IMR-90 (cell line): ENCODE measurements at regions not wholly inside any gene's neighbourhood (a gene's known extent, or its start where the extent isn't known, plus 50 kb on each side); places are given as distances from the start of the nearest gene placed in this dataset.

Experiments used
- ATAC-seq: fragments of 200-7000 bp; cut with Tn5 transposase; 2 replicates; pipeline ENCODE4 v1.9.1; 2020; ENCODE audit warnings: low read depth, mild to moderate bottlenecking, moderate library complexity
- BruUV-seq: library from RNA; stranded (reverse); fragments of 400-500 nt; replicated peaks from 2 replicates; lab custom pipeline; 2021; lab: Mats Ljungman, UMichigan
- CTCF ChIA-PET: fragments of 300-600 bp; formaldehyde crosslinking; extraction: SDS; loops from one replicate; lab custom pipeline; 2021; ENCODE audit warnings: antibody characterized with exemption; lab: Yijun Ruan, JAX
- POLR2A ChIA-PET: fragments of 300-600 bp; sonication (Branson Sonifier 250); formaldehyde crosslinking; loops from one replicate; lab custom pipeline; 2022; ENCODE audit warnings: antibody characterized with exemption; ENCODE audit not compliant: unreplicated experiment; lab: Charles Lee
- DNase-seq: peaks from one replicate; pipeline ENCODE4 v3.0.0; 2013
- H2AFZ ChIP-seq: replicated peaks from 2 replicates; pipeline ENCODE3; 2013; ENCODE audit warnings: low read length, mild to moderate bottlenecking; ENCODE audit not compliant: poor library complexity
- H2AK5ac ChIP-seq: 2 replicates; pipeline ENCODE4 v1.6.1; 2013; ENCODE audit warnings: low read depth, low read length, inconsistent platforms
- H2AK9ac ChIP-seq: replicated peaks from 2 replicates; pipeline ENCODE3; 2013; ENCODE audit warnings: mild to moderate bottlenecking, low read depth, low read length, moderate library complexity; ENCODE audit not compliant: poor library complexity
- H2BK120ac ChIP-seq: 2 replicates; pipeline ENCODE4 v1.6.1; 2013; ENCODE audit warnings: low read depth, low read length, inconsistent platforms
- H2BK15ac ChIP-seq: 3 replicates; pipeline ENCODE4 v1.6.1; 2013; ENCODE audit warnings: low read depth, low read length, inconsistent platforms
- H2BK20ac ChIP-seq: 2 replicates; pipeline ENCODE4 v1.6.1; 2013; ENCODE audit warnings: low read depth, mild to moderate bottlenecking, inconsistent platforms, low read length, moderate library complexity
- H2BK5ac ChIP-seq: 2 replicates; pipeline ENCODE4 v1.6.1; 2013; ENCODE audit warnings: mild to moderate bottlenecking, low read depth, low read length, inconsistent platforms; ENCODE audit not compliant: poor library complexity, severe bottlenecking
- H3K14ac ChIP-seq: replicated peaks from 2 replicates; pipeline ENCODE4 v1.6.1; 2013; ENCODE audit warnings: low read depth, low read length, inconsistent platforms
- H3K18ac ChIP-seq: 2 replicates; pipeline ENCODE4 v1.6.1; 2013; ENCODE audit warnings: low read depth, low read length, control low read depth
- H3K23ac ChIP-seq: 2 replicates; pipeline ENCODE4 v1.6.1; 2013; ENCODE audit warnings: low read depth, low read length, inconsistent platforms
- H3K27ac ChIP-seq: 2 replicates; pipeline ENCODE4 v1.5.1; 2013; ENCODE audit warnings: mild to moderate bottlenecking, control low read depth, low read length; ENCODE audit not compliant: insufficient read depth
- H3K27me3 ChIP-seq: 2 replicates; pipeline ENCODE4 v1.6.1; 2013; ENCODE audit warnings: low read length; ENCODE audit not compliant: control insufficient read depth, insufficient read depth
- H3K36me3 ChIP-seq: 2 replicates; pipeline ENCODE4 v1.6.1; 2013; ENCODE audit warnings: low read length, mixed read lengths; ENCODE audit not compliant: control insufficient read depth, insufficient read depth
- H3K4ac ChIP-seq: 2 replicates; pipeline ENCODE4 v1.6.1; 2013; ENCODE audit warnings: low read depth, low read length, inconsistent platforms
- H3K4me1 ChIP-seq: 2 replicates; pipeline ENCODE4 v1.6.1; 2013; ENCODE audit warnings: low read length, mixed read lengths; ENCODE audit not compliant: control insufficient read depth, insufficient read depth
- H3K4me2 ChIP-seq: 2 replicates; pipeline ENCODE4 v1.6.1; 2013; ENCODE audit warnings: low read depth, mild to moderate bottlenecking, control low read depth, low read length, moderate library complexity
- H3K4me3 ChIP-seq: 2 replicates; pipeline ENCODE4 v1.5.1; 2013; ENCODE audit warnings: low read depth, mild to moderate bottlenecking, control low read depth, low read length, moderate library complexity; ENCODE audit not compliant: insufficient read depth
- H3K56ac ChIP-seq: 2 replicates; pipeline ENCODE4 v1.6.1; 2013; ENCODE audit warnings: low read length, inconsistent platforms; ENCODE audit not compliant: insufficient read depth; ENCODE audit errors: extremely low read depth
- H3K79me1 ChIP-seq, 2 experiments: 2 replicates each; pipeline ENCODE4 v1.6.1; 2013; ENCODE audit warnings: low read length in 2 of 2, inconsistent platforms in 1 of 2, low read depth in 1 of 2
- H3K9ac ChIP-seq: 2 replicates; pipeline ENCODE4 v1.6.1; 2013; ENCODE audit warnings: low read depth, low read length, control low read depth
- H3K9me1 ChIP-seq: 2 replicates; pipeline ENCODE4 v1.6.1; 2013; ENCODE audit warnings: low read length, inconsistent platforms; ENCODE audit not compliant: insufficient read depth
- H3K9me3 ChIP-seq: 2 replicates; pipeline ENCODE4 v1.6.1; 2013; ENCODE audit warnings: low read length; ENCODE audit not compliant: control insufficient read depth, insufficient read depth
- H4K20me1 ChIP-seq: 2 replicates; pipeline ENCODE4 v1.6.1; 2013; ENCODE audit warnings: low read length, inconsistent platforms; ENCODE audit not compliant: insufficient read depth
- H4K5ac ChIP-seq: 2 replicates; pipeline ENCODE4 v1.6.1; 2013; ENCODE audit warnings: mild to moderate bottlenecking, low read depth, low read length, control low read depth
- H4K8ac ChIP-seq, 2 experiments: 2 replicates each; pipeline ENCODE4 v1.6.1; 2013; ENCODE audit warnings: low read depth in 2 of 2, low read length in 2 of 2, control low read depth in 1 of 2, inconsistent platforms in 1 of 2
- H4K91ac ChIP-seq: 2 replicates; pipeline ENCODE4 v1.6.1; 2013; ENCODE audit warnings: low read depth, low read length, inconsistent platforms; ENCODE audit not compliant: insufficient read depth
- BHLHE40 ChIP-seq: fragments of 150-350 bp; IDR thresholded peaks from 2 replicates; pipeline ENCODE4 v1.6.1; 2016; ENCODE audit warnings: mild to moderate bottlenecking, low read depth, low read length
- CEBPB ChIP-seq: IDR thresholded peaks from 2 replicates; pipeline ENCODE4 v1.6.1; 2012; ENCODE audit warnings: low read depth, low read length, improper control_type of control experiment
- CHD1 ChIP-seq: IDR thresholded peaks from 2 replicates; pipeline ENCODE4 v1.6.1; 2012; ENCODE audit warnings: low read depth, low read length, improper control_type of control experiment
- FOS ChIP-seq: fragments of 150-350 bp; IDR thresholded peaks from 2 replicates; pipeline ENCODE4 v1.6.1; 2016; ENCODE audit warnings: low read depth, low read length
- MAFK ChIP-seq: IDR thresholded peaks from 2 replicates; pipeline ENCODE4 v1.6.1; 2012; ENCODE audit warnings: low read depth, low read length, improper control_type of control experiment
- MAZ ChIP-seq: IDR thresholded peaks from 2 replicates; pipeline ENCODE4 v1.6.1; 2012; ENCODE audit warnings: low read depth, mild to moderate bottlenecking, low read length, improper control_type of control experiment, moderate library complexity, borderline replicate concordance
- RFX5 ChIP-seq: IDR thresholded peaks from 2 replicates; pipeline ENCODE4 v1.8.0; 2012; ENCODE audit warnings: low read depth, mild to moderate bottlenecking, low read length, moderate library complexity
- SMC3 ChIP-seq: fragments of 150-350 bp; IDR thresholded peaks from 2 replicates; pipeline ENCODE4 v1.6.1; 2016; ENCODE audit warnings: low read depth, mild to moderate bottlenecking, antibody characterized with exemption, low read length, moderate library complexity
- WGBS, 2 experiments: methylation state at CpG; one replicate each; pipeline versions ENCODE4 v1.1.5 to v1.1.7; 2013; ENCODE audit warnings: missing lambda C conversion rate in 2 of 2; ENCODE audit not compliant: insufficient read length in 1 of 2; ENCODE audit errors: extremely low coverage in 2 of 2; 5-methylcytosine and 5-hydroxymethylcytosine counted together
- dilution Hi-C: fragments of 300-500 bp; cut with HindIII; formaldehyde crosslinking; loops from one replicate; pipeline ENCODE4 v1.14.3; 2018; ENCODE audit warnings: low sequenced_read_pairs; ENCODE audit not compliant: unreplicated experiment
- in situ Hi-C: fragments of 300-500 bp; cut with MboI; formaldehyde crosslinking; loops from 3 replicates; pipeline ENCODE4 v1.14.3; 2019; ENCODE audit warnings: low sequenced_read_pairs, inconsistent platforms, mixed read lengths
- intact Hi-C: fragments of 100-400 bp; cut with micrococcal nuclease; formaldehyde crosslinking; loops from 2 replicates; pipeline ENCODE4 v1.10.0; 2022
- TF ChIP-seq, protein P1 (sequence below): fragments of 150-350 bp; IDR thresholded peaks from 2 replicates; pipeline ENCODE4 v1.6.1; 2016; ENCODE audit warnings: low read depth, mild to moderate bottlenecking, low read length, moderate library complexity, borderline replicate concordance

DNA sequence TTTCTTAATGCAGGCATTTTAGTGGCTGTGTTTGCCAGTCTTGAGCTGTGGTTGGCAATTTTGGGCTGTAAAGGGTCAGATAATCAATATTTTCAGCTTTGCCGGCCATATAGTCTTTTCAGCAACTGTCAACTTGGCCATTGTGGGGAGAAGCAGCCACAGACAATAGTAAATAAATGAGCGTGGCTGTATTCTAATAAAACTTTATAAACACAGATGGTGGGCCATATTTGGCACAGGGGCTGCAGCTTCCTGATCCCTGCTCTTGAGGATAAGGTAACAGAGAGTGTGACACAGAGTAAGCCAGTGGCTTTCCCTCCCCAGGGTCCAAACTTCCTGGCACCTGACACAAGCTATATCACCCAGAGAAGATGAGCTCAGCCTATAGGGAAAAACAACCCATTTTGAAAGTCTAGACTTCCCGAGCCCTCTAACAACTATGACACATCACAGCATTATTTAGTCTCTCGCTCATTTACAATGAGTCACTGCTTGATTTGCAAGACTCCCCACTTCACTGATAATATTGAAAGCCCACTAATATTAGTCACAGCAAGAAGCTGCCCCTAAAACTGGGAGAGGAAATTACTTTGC lies 163.1 kb upstream of the TMPO start:
- H2BK15ac ChIP-seq, result no peak overlapping the region
- no peaks in the 10 kb centered on the region for H3K36me3 ChIP-seq
- WGBS, 2 experiments, result no CpG with 5 or more reads among the region's 4 CpGs
- H2AK5ac ChIP-seq, result no peak overlapping the region
- H3K4me3 ChIP-seq, result no peak overlapping the region
- no peak overlapping the region for H4K91ac ChIP-seq
- H2BK120ac ChIP-seq, result no peak overlapping the region
- no peak overlapping the region for H2BK20ac ChIP-seq
- no peak overlapping the region for H3K23ac ChIP-seq
- H3K9ac ChIP-seq, result no peak overlapping the region
- no peaks in the 10 kb centered on the region for H3K4me1 ChIP-seq
- H3K56ac ChIP-seq, result no peak overlapping the region
- no peaks in the 10 kb centered on the region for H3K27me3 ChIP-seq
- H3K9me3 ChIP-seq, result no peaks in the 10 kb centered on the region
- no peak overlapping the region for H2AK9ac ChIP-seq
- H3K14ac ChIP-seq, result no peak overlapping the region
- no peak overlapping the region for H3K27ac ChIP-seq
- no peak overlapping the region for H2AFZ ChIP-seq
- dilution Hi-C loops, result no loop called here
- no peak overlapping the region for H3K4me2 ChIP-seq
- no peak overlapping the region for H2BK5ac ChIP-seq
- H4K5ac ChIP-seq, result no peak overlapping the region
- ATAC-seq, result peak; percentile 79
- in situ Hi-C loops, result no loop called here
- no peaks in the 10 kb centered on the region for H3K9me1 ChIP-seq
- no peak overlapping the region for H3K4ac ChIP-seq
- CTCF ChIA-PET, result interaction anchor here (1.2 kb wide), 1 partner anchor 8 kb away, joined by 5 read pairs; no protein-coding TSS in a partner anchor
- no peak overlapping the region for H3K18ac ChIP-seq
- TF ChIP-seq CHD1, result no peak
- TF ChIP-seq FOS, result peak; percentile 98
- TF ChIP-seq, protein P1, sequence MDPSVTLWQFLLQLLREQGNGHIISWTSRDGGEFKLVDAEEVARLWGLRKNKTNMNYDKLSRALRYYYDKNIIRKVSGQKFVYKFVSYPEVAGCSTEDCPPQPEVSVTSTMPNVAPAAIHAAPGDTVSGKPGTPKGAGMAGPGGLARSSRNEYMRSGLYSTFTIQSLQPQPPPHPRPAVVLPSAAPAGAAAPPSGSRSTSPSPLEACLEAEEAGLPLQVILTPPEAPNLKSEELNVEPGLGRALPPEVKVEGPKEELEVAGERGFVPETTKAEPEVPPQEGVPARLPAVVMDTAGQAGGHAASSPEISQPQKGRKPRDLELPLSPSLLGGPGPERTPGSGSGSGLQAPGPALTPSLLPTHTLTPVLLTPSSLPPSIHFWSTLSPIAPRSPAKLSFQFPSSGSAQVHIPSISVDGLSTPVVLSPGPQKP, result no peak
- 0 out of 2 replicates have a peak, but pooled peaks have one; percentile 25 for TF ChIP-seq MAFK
- peak; percentile 86 for TF ChIP-seq CEBPB
- TF ChIP-seq MAZ, result no peak
- TF ChIP-seq SMC3, result no peak
- peak; percentile 67 for TF ChIP-seq BHLHE40
- no peak for TF ChIP-seq RFX5
- no peaks in the 10 kb centered on the region for H3K79me1 ChIP-seq
- H4K8ac ChIP-seq, result no peak overlapping the region
- DNase-seq, result peak; percentile 91
- POLR2A ChIA-PET, result no interaction called here
- BruUV-seq, result no TSS peak
- H4K20me1 ChIP-seq, result no peaks in the 10 kb centered on the region
- intact Hi-C loops, result no loop called here
